Right lobe of liver (tissue), 4 donors: ENCODE measurements at regions not wholly inside any gene's neighbourhood (a gene's known extent, or its start where the extent isn't known, plus 50 kb on each side); places are given as distances from the start of the nearest gene placed in this dataset.

Experiments used
- CTCF ChIP-seq, 4 donors: fragments of 200-600 bp in 3 of 4; fragments of 450-650 bp in 1 of 4; IDR thresholded peaks; one replicate each; pipeline versions ENCODE4 v1.5.1 to v1.8.0; 2016 to 2022; ENCODE audit warnings: antibody characterized with exemption in 4 of 4, mild to moderate bottlenecking in 2 of 4
- POLR2A ChIP-seq: fragments of 450-650 bp; IDR thresholded peaks from one replicate; pipeline ENCODE4 v1.6.1; 2017; ENCODE audit warnings: antibody characterized with exemption, mild to moderate bottlenecking
- donor health status: DM: no; HTN: no; CAD: no.
- donor health status: DM: no; HTN: no; CAD: no.
- donor health status: DM: no; HTN: yes; CAD: no.

GRCh38 chr6:166684866-166685265 lies 57.8 kb upstream of the RPS6KA2 start:
- no peak for TF ChIP-seq CTCF (IDR thresholded peaks at IDR 0.05)
- TF ChIP-seq POLR2A = no peak
